RWPE1 (cell line): ENCODE measurements at regions not wholly inside any gene's neighbourhood (a gene's known extent, or its start where the extent isn't known, plus 50 kb on each side); places are given as distances from the start of the nearest gene placed in this dataset.

Source experiments
- CTCF ChIA-PET: fragments of 350-600 bp; sonication (Branson Sonifier 250); formaldehyde crosslinking; extraction: SDS; loops from one replicate; lab custom pipeline; 2021; lab: Yijun Ruan, JAX
- POLR2A ChIA-PET: fragments of 400-600 bp; formaldehyde crosslinking; extraction: SDS; loops from one replicate; lab custom pipeline; 2020; ENCODE audit warnings: antibody characterized with exemption; ENCODE audit not compliant: low non-redundant PET; lab: Yijun Ruan, JAX
- DNase-seq: peaks from one replicate; pipeline ENCODE4 v3.0.0; 2012; ENCODE audit warnings: low spot score
- H3K27ac ChIP-seq: fragments of 450-650 bp; 2 replicates; pipeline ENCODE4 v1.5.1; 2017
- CTCF ChIP-seq: fragments of 450-650 bp; conservative IDR thresholded peaks from 2 replicates; pipeline ENCODE4 v1.5.1; 2017; ENCODE audit warnings: low read depth, mild to moderate bottlenecking

GRCh38 chr6:21444711-21445260 is 148.8 kb upstream of the SOX4 start:
- H3K27ac ChIP-seq: no peak overlapping the region
- POLR2A ChIA-PET: no interaction called here
- CTCF ChIA-PET: interaction anchor here (0.6 kb wide), 1 partner anchor 143 kb away, joined by 3 read pairs; no protein-coding TSS in a partner anchor
- TF ChIP-seq CTCF: no peak
- DNase-seq: no peak

GRCh38 chr6:21447987-21448386 is 145.6 kb upstream of the SOX4 start:
- ChIA-PET POLR2A (no interaction called here), CTCF (no interaction called here)
- no peak for TF ChIP-seq CTCF
- H3K27ac ChIP-seq: no peak overlapping the region
- DNase-seq: no peak

DNA sequence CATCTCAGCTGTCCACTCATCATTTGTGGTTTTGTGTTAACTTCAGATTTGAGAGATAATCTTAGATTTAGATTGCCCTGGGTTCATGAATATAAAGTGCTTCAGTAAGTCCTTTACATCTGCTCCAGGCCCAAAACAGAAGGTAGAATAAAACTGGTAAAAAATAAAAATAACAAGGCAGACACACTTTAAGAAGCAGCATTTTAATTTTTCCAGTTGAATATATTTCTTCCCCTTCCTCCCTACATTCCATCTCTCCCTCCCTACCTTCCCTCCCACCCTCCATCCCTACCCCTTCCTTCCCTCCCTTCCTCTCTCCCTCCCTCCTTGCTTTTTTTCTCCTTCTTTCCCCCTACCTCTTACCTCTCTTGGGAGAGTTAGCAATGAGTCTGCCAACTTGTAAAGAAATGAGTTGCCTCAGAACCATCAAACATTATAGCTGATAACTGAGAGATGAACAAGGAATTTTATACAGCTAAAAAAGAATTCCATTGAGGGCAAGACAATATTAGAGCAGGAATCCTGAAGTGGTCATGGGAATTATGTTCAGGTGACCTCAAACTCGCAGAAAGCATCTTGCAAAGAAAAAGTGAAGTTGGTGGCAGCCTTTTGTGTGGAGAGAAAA is 145.0 kb upstream of the SOX4 start:
- no peak overlapping the region for H3K27ac ChIP-seq
- TF ChIP-seq CTCF: no peak
- POLR2A ChIA-PET: no interaction called here
- no peak for DNase-seq
- CTCF ChIA-PET: no interaction called here

GRCh38 chr6:21450149-21450548 is 143.4 kb upstream of the SOX4 start:
- no peak for TF ChIP-seq CTCF
- DNase-seq: no peak
- ChIA-PET CTCF (no interaction called here), POLR2A (no interaction called here)
- no peak overlapping the region for H3K27ac ChIP-seq

DNA sequence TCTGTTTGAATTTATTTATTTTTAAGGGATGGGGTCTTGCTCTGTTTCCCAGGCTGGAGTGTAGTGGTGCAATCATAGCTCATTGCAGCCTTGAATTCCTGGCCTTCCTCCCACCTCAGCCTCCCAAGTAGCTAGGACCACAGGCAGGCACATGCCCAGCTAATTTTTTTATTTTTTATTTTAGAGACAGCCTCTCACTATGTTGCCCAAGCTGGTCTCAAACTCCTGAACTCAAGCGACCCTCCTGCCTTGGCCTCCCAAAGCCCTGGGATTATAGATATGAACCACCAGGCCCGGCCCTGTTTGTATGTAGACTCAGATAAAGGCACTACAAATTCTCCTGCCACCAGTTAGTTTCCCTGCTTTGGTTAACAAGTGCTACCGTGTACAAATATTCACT is 142.9 kb upstream of the SOX4 start:
- no peak for TF ChIP-seq CTCF
- no peak overlapping the region for H3K27ac ChIP-seq
- DNase-seq: no peak
- ChIA-PET CTCF (no interaction called here), POLR2A (no interaction called here)

- ChIA-PET POLR2A (no interaction called here), CTCF (interaction anchor here (0.8 kb wide), 1 partner anchor 883 kb away, joined by 4 read pairs; no protein-coding TSS in a partner anchor)
- no peak for TF ChIP-seq CTCF
- no peak overlapping the region for H3K27ac ChIP-seq
- no peak for DNase-seq
Observed at GRCh38 chr6:21451546-21452013, 142.0 kb upstream of the SOX4 start.
